ENCODE measurements at regions not wholly inside any gene's neighbourhood (a gene's known extent, or its start where the extent isn't known, plus 50 kb on each side); places are given as distances from the start of the nearest gene placed in this dataset.

DNA sequence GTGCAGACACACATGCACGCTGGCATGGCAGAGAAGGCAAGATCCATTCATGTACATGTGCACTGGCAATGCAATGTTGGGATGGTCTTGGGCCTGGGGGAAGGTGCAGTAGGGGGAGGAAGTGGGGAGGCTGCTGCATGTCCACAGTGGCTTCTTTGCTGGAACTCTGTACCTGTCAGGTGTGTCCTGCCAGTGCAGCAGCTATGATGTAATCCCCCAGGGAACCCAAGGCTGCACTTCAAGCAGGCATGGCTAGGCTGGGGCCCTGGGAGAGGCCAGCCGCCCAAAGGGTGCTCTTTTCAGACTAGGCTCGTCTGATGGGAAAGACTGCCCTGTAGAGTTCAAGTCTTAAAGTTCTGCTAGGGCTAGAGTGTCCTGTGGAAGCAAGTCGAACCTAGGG lies 1304.0 kb downstream of the FAM133A start:
- CTCF ChIA-PET, result no interaction called here
- no peaks in the 10 kb centered on the region for H3K27me3 Mint-ChIP-seq

More for the DNA sequence above, 1304.0 kb downstream of the FAM133A start:
- Histone ChIP-seq H3K36me3 (ENCODE audit: insufficient read depth, low read length) (no peaks in the 10 kb centered on the region), H3K4me1 (ENCODE audit: insufficient read depth, low read length) (no peaks in the 10 kb centered on the region), H3K9me3 (ENCODE audit: control insufficient read depth in 1 of 2, insufficient read depth in 1 of 2, low read length in 2 of 2) (peaks cover 0 to 5% of the 10 kb centered on the region in 2 experiments), H3K27me3 (ENCODE audit: control insufficient read depth in 1 of 2, insufficient read depth in 2 of 2, low read length in 2 of 2) (no peaks in the 10 kb centered on the region), H3K27ac (ENCODE audit: low read depth in 1 of 2, low read length in 2 of 2) (no peak overlapping the region), H3K4me3 (ENCODE audit: low read length) (no peak overlapping the region)
- ATAC-seq (ENCODE audit: poor library complexity), result no peak
- H3K4me3 Mint-ChIP-seq, result no peak overlapping the region
- POLR2A ChIA-PET, result no interaction called here
- no peaks in the 10 kb centered on the region for H3K4me1 Mint-ChIP-seq (ENCODE audit: low read depth)
- intact Hi-C loops (cut with DNase I, micrococcal nuclease), result no loop called here
- peaks cover 2% of the 10 kb centered on the region for H3K9me3 Mint-ChIP-seq
- H3K36me3 Mint-ChIP-seq (ENCODE audit: low read depth), result no peaks in the 10 kb centered on the region
- H3K27ac Mint-ChIP-seq, result no peak overlapping the region
- TF ChIP-seq, protein P1, sequence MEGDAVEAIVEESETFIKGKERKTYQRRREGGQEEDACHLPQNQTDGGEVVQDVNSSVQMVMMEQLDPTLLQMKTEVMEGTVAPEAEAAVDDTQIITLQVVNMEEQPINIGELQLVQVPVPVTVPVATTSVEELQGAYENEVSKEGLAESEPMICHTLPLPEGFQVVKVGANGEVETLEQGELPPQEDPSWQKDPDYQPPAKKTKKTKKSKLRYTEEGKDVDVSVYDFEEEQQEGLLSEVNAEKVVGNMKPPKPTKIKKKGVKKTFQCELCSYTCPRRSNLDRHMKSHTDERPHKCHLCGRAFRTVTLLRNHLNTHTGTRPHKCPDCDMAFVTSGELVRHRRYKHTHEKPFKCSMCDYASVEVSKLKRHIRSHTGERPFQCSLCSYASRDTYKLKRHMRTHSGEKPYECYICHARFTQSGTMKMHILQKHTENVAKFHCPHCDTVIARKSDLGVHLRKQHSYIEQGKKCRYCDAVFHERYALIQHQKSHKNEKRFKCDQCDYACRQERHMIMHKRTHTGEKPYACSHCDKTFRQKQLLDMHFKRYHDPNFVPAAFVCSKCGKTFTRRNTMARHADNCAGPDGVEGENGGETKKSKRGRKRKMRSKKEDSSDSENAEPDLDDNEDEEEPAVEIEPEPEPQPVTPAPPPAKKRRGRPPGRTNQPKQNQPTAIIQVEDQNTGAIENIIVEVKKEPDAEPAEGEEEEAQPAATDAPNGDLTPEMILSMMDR (IDR thresholded peaks at IDR 0.05), result no peak
- no peak for DNase-seq
